ENCODE measurements at regions not wholly inside any gene's neighbourhood (a gene's known extent, or its start where the extent isn't known, plus 50 kb on each side); places are given as distances from the start of the nearest gene placed in this dataset.

- Histone ChIP-seq H3K27ac (ENCODE audit: low read length) (no peak overlapping the region), H3K79me2 (replicated peaks; ENCODE audit: insufficient read depth, low read length) (no peaks in the 10 kb centered on the region), H3K9me2 (ENCODE audit: insufficient read depth, low read length) (no peaks in the 10 kb centered on the region), H3K4me2 (ENCODE audit: low read length) (no peak overlapping the region), H3K9ac (ENCODE audit: low read length) (no peak overlapping the region), H4K20me1 (ENCODE audit: insufficient read depth) (no peaks in the 10 kb centered on the region), H3K4me3 (ENCODE audit: low read length) (no peak overlapping the region), H3K27me3 (ENCODE audit: insufficient read depth, low read depth, low read length) (no peaks in the 10 kb centered on the region), H3K36me3 (ENCODE audit: insufficient read depth, low read length) (no peaks in the 10 kb centered on the region), H3F3A (ENCODE audit: insufficient read depth, low read length, poor library complexity, severe bottlenecking) (no peaks in the 10 kb centered on the region), H3K9me3 (ENCODE audit: low read length) (no peaks in the 10 kb centered on the region), H2AFZ (ENCODE audit: low read depth, low read length) (no peak overlapping the region)
- TF ChIP-seq POLR2AphosphoS5 (IDR thresholded peaks at IDR 0.05) (no peak), EZH2 (IDR thresholded peaks at IDR 0.05; ENCODE audit: borderline replicate concordance, insufficient read depth, low read length, poor library complexity, severe bottlenecking) (no peak), CTCF (IDR thresholded peaks at IDR 0.05; ENCODE audit: poor library complexity, severe bottlenecking) (no peak), EP300 (conservative IDR thresholded peaks at IDR 0.05; ENCODE audit: poor library complexity, severe bottlenecking) (no peak), MXI1 (conservative IDR thresholded peaks at IDR 0.05; ENCODE audit: poor library complexity, severe bottlenecking) (no peak), REST (IDR thresholded peaks at IDR 0.05; ENCODE audit: borderline replicate concordance) (no peak), SMC3 (conservative IDR thresholded peaks at IDR 0.05; ENCODE audit: poor library complexity) (no peak), RAD21 (conservative IDR thresholded peaks at IDR 0.05) (no peak), TAF1 (IDR thresholded peaks at IDR 0.05; ENCODE audit: low read depth) (no peak)
Observed at GRCh38 chr1:60162936-60163335, 89.4 kb upstream of the C1orf87 start.

- no peak for TF ChIP-seq TAF1 (IDR thresholded peaks at IDR 0.05; ENCODE audit: low read depth)
- TF ChIP-seq EZH2 (IDR thresholded peaks at IDR 0.05; ENCODE audit: borderline replicate concordance, insufficient read depth, low read length, poor library complexity, severe bottlenecking) = no peak
- no peak for TF ChIP-seq MXI1 (conservative IDR thresholded peaks at IDR 0.05; ENCODE audit: poor library complexity, severe bottlenecking)
- TF ChIP-seq EP300 (conservative IDR thresholded peaks at IDR 0.05; ENCODE audit: poor library complexity, severe bottlenecking) = no peak
- TF ChIP-seq SMC3 (conservative IDR thresholded peaks at IDR 0.05; ENCODE audit: poor library complexity) = no peak
- no peak for TF ChIP-seq CTCF (IDR thresholded peaks at IDR 0.05; ENCODE audit: poor library complexity, severe bottlenecking)
- TF ChIP-seq POLR2AphosphoS5 (IDR thresholded peaks at IDR 0.05) = no peak
- no peak for TF ChIP-seq RAD21 (conservative IDR thresholded peaks at IDR 0.05)
- no peak for TF ChIP-seq REST (IDR thresholded peaks at IDR 0.05; ENCODE audit: borderline replicate concordance)
- H2AFZ ChIP-seq (ENCODE audit: low read depth, low read length) = no peak overlapping the region
- H3F3A ChIP-seq (ENCODE audit: insufficient read depth, low read length, poor library complexity, severe bottlenecking) = no peaks in the 10 kb centered on the region
- no peaks in the 10 kb centered on the region for H4K20me1 ChIP-seq (ENCODE audit: insufficient read depth)
- no peak overlapping the region for H3K4me2 ChIP-seq (ENCODE audit: low read length)
- H3K36me3 ChIP-seq (ENCODE audit: insufficient read depth, low read length) = no peaks in the 10 kb centered on the region
- H3K9me3 ChIP-seq (ENCODE audit: low read length) = no peaks in the 10 kb centered on the region
- no peak overlapping the region for H3K27ac ChIP-seq (ENCODE audit: low read length)
- no peaks in the 10 kb centered on the region for H3K79me2 ChIP-seq (replicated peaks; ENCODE audit: insufficient read depth, low read length)
- no peak overlapping the region for H3K9ac ChIP-seq (ENCODE audit: low read length)
- no peaks in the 10 kb centered on the region for H3K27me3 ChIP-seq (ENCODE audit: insufficient read depth, low read depth, low read length)
- H3K4me3 ChIP-seq (ENCODE audit: low read length) = no peak overlapping the region
- no peaks in the 10 kb centered on the region for H3K9me2 ChIP-seq (ENCODE audit: insufficient read depth, low read length)
Observed at GRCh38 chr1:60160141-60160540, 86.6 kb upstream of the C1orf87 start.
